ENCODE measurements at regions not wholly inside any gene's neighbourhood (a gene's known extent, or its start where the extent isn't known, plus 50 kb on each side); places are given as distances from the start of the nearest gene placed in this dataset.

GRCh38 chr21:25240974-25241373 is 366.3 kb downstream of the MRPL39 start:
- H3K36me3 ChIP-seq = no peaks in the 10 kb centered on the region
- no peak for FAIRE-seq
- intact Hi-C loops (cut with DNase I) = no loop called here
- H3K4me1 ChIP-seq = no peaks in the 10 kb centered on the region
- ATAC-seq = no peak
- WGBS, 2 donors = 63 to 77% methylated on average over 1 of the region's 1 CpG
- H3K9me3 ChIP-seq = no peaks in the 10 kb centered on the region
- no peak overlapping the region for H3K4me3 ChIP-seq
- TF ChIP-seq CTCF (IDR thresholded peaks at IDR 0.05) = no peak
- no peaks in the 10 kb centered on the region for H3K27me3 ChIP-seq
- H3K27ac ChIP-seq = no peak overlapping the region
- no peak for DNase-seq

- ATAC-seq = no peak
- no peak for DNase-seq
- intact Hi-C loops (cut with DNase I) = no loop called here
- H3K4me3 ChIP-seq = no peak overlapping the region
- H3K27me3 ChIP-seq = no peaks in the 10 kb centered on the region
- H3K36me3 ChIP-seq = no peaks in the 10 kb centered on the region
- no peak for TF ChIP-seq CTCF (IDR thresholded peaks at IDR 0.05)
- H3K9me3 ChIP-seq = no peaks in the 10 kb centered on the region
- WGBS, 2 donors = 38 to 47% methylated on average over 4 of the region's 4 CpGs
- no peak for FAIRE-seq
- H3K4me1 ChIP-seq = no peaks in the 10 kb centered on the region
- H3K27ac ChIP-seq = no peak overlapping the region
Measured at GRCh38 chr21:25234857-25235801, 372.2 kb downstream of the MRPL39 start.

- H3K4me1 ChIP-seq = no peaks in the 10 kb centered on the region
- no peaks in the 10 kb centered on the region for H3K27me3 ChIP-seq
- no peak for TF ChIP-seq CTCF (IDR thresholded peaks at IDR 0.05)
- H3K4me3 ChIP-seq = no peak overlapping the region
- no peak for FAIRE-seq
- intact Hi-C loops (cut with DNase I) = no loop called here
- no peak for ATAC-seq
- no peak overlapping the region for H3K27ac ChIP-seq
- DNase-seq = no peak
- H3K9me3 ChIP-seq = no peaks in the 10 kb centered on the region
- no peaks in the 10 kb centered on the region for H3K36me3 ChIP-seq
Measured at GRCh38 chr21:25220954-25221353, 386.3 kb downstream of the MRPL39 start.

- TF ChIP-seq CTCF (IDR thresholded peaks at IDR 0.05) = no peak
- Histone ChIP-seq H3K27ac (no peak overlapping the region), H3K4me1 (no peaks in the 10 kb centered on the region), H3K36me3 (no peaks in the 10 kb centered on the region), H3K9me3 (no peaks in the 10 kb centered on the region), H3K27me3 (no peaks in the 10 kb centered on the region), H3K4me3 (no peak overlapping the region)
- DNase-seq (no peak), FAIRE-seq (no peak), ATAC-seq (no peak)
- intact Hi-C loops (cut with DNase I) = no loop called here
- WGBS, 2 donors = 86 to 91% methylated on average over 1 of the region's 1 CpG
Measured at GRCh38 chr21:25220169-25220568, 387.1 kb downstream of the MRPL39 start.

GRCh38 chr21:25215698-25216384 is 391.4 kb downstream of the MRPL39 start:
- FAIRE-seq = no peak

More at GRCh38 chr21:25215698-25216384, 391.4 kb downstream of the MRPL39 start:
- ATAC-seq = no peak
- 31 to 50% methylated on average over 2 of the region's 2 CpGs for WGBS, 2 donors
- no peaks in the 10 kb centered on the region for H3K4me1 ChIP-seq
- no peak for TF ChIP-seq CTCF (IDR thresholded peaks at IDR 0.05)
- DNase-seq = no peak
- H3K27me3 ChIP-seq = no peaks in the 10 kb centered on the region
- no peaks in the 10 kb centered on the region for H3K9me3 ChIP-seq
- no peak overlapping the region for H3K27ac ChIP-seq
- intact Hi-C loops (cut with DNase I) = no loop called here
- H3K4me3 ChIP-seq = no peak overlapping the region
- H3K36me3 ChIP-seq = no peaks in the 10 kb centered on the region

Data from pancreas (tissue), 10 donors.